ENCODE measurements at regions not wholly inside any gene's neighbourhood (a gene's known extent, or its start where the extent isn't known, plus 50 kb on each side); places are given as distances from the start of the nearest gene placed in this dataset.

GRCh38 chr6:100996409-100996808 lies 115.3 kb upstream of the ASCC3 start (continued):
- TF ChIP-seq, protein P1, sequence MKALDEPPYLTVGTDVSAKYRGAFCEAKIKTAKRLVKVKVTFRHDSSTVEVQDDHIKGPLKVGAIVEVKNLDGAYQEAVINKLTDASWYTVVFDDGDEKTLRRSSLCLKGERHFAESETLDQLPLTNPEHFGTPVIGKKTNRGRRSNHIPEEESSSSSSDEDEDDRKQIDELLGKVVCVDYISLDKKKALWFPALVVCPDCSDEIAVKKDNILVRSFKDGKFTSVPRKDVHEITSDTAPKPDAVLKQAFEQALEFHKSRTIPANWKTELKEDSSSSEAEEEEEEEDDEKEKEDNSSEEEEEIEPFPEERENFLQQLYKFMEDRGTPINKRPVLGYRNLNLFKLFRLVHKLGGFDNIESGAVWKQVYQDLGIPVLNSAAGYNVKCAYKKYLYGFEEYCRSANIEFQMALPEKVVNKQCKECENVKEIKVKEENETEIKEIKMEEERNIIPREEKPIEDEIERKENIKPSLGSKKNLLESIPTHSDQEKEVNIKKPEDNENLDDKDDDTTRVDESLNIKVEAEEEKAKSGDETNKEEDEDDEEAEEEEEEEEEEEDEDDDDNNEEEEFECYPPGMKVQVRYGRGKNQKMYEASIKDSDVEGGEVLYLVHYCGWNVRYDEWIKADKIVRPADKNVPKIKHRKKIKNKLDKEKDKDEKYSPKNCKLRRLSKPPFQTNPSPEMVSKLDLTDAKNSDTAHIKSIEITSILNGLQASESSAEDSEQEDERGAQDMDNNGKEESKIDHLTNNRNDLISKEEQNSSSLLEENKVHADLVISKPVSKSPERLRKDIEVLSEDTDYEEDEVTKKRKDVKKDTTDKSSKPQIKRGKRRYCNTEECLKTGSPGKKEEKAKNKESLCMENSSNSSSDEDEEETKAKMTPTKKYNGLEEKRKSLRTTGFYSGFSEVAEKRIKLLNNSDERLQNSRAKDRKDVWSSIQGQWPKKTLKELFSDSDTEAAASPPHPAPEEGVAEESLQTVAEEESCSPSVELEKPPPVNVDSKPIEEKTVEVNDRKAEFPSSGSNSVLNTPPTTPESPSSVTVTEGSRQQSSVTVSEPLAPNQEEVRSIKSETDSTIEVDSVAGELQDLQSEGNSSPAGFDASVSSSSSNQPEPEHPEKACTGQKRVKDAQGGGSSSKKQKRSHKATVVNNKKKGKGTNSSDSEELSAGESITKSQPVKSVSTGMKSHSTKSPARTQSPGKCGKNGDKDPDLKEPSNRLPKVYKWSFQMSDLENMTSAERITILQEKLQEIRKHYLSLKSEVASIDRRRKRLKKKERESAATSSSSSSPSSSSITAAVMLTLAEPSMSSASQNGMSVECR (CRISPR knock-in tag; IDR thresholded peaks at IDR 0.05; ENCODE audit: borderline replicate concordance): no peak
- TF ChIP-seq SMAD3 (CRISPR knock-in tag; IDR thresholded peaks at IDR 0.05; ENCODE audit: borderline replicate concordance) (no peak), E2F4 (CRISPR knock-in tag; IDR thresholded peaks at IDR 0.05; ENCODE audit: borderline replicate concordance, low read depth) (no peak), NFE2L1 (CRISPR knock-in tag; IDR thresholded peaks at IDR 0.05) (no peak)

DNA sequence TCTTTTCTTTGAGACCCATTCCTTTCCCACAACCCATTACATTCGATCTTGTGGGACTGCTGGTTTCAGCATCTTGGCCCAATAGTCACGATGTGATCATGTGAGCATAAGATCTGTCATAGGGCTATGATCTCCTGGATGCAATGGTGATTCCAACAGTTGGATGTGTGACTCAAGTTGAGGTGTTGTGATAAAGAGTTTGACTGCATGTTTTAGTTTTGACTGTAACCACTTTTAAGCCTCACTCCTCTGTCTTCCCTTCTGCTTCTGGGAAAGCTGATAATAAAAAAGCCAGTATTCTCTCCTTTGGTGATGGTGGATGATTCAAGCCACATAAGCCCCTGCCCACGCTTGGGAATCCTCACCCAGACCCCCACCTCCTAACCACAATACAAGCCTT lies 117.0 kb upstream of the ASCC3 start:
- ATAC-seq (no peak), DNase-seq (ENCODE audit: low spot score) (no peak)
- TF ChIP-seq, protein P2, sequence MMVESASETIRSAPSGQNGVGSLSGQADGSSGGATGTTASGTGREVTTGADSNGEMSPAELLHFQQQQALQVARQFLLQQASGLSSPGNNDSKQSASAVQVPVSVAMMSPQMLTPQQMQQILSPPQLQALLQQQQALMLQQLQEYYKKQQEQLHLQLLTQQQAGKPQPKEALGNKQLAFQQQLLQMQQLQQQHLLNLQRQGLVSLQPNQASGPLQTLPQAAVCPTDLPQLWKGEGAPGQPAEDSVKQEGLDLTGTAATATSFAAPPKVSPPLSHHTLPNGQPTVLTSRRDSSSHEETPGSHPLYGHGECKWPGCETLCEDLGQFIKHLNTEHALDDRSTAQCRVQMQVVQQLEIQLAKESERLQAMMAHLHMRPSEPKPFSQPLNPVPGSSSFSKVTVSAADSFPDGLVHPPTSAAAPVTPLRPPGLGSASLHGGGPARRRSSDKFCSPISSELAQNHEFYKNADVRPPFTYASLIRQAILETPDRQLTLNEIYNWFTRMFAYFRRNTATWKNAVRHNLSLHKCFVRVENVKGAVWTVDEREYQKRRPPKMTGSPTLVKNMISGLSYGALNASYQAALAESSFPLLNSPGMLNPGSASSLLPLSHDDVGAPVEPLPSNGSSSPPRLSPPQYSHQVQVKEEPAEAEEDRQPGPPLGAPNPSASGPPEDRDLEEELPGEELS (CRISPR knock-in tag; IDR thresholded peaks at IDR 0.05): no peak
- TF ChIP-seq NR3C1 (CRISPR knock-in tag; conservative IDR thresholded peaks at IDR 0.05; ENCODE audit: low read depth): no peak
- no peak for TF ChIP-seq ZNF232 (CRISPR knock-in tag; IDR thresholded peaks at IDR 0.05)
- TF ChIP-seq EMX1 (CRISPR knock-in tag; IDR thresholded peaks at IDR 0.05): no peak
- TF ChIP-seq NFYB (CRISPR knock-in tag; conservative IDR thresholded peaks at IDR 0.05; ENCODE audit: low read depth): no peak
- TF ChIP-seq NR2C2 (CRISPR knock-in tag; IDR thresholded peaks at IDR 0.05): no peak
- TF ChIP-seq CREM (CRISPR knock-in tag; IDR thresholded peaks at IDR 0.05): no peak
- no peak for TF ChIP-seq CREB1 (CRISPR knock-in tag; IDR thresholded peaks at IDR 0.05)
- no peak for TF ChIP-seq TP53 (CRISPR knock-in tag; IDR thresholded peaks at IDR 0.05)
- no peak for TF ChIP-seq SMAD4 (CRISPR knock-in tag; IDR thresholded peaks at IDR 0.05)
- no peak for TF ChIP-seq GABPB1 (CRISPR knock-in tag; IDR thresholded peaks at IDR 0.05)
- no peak for TF ChIP-seq ZNF317 (CRISPR knock-in tag; IDR thresholded peaks at IDR 0.05; ENCODE audit: borderline replicate concordance, low read depth)
- TF ChIP-seq NFE2L1 (CRISPR knock-in tag; IDR thresholded peaks at IDR 0.05): no peak
- TF ChIP-seq ATF3 (CRISPR knock-in tag; conservative IDR thresholded peaks at IDR 0.05): no peak
- TF ChIP-seq FOXP1 (CRISPR knock-in tag; IDR thresholded peaks at IDR 0.05; ENCODE audit: borderline replicate concordance): no peak
- TF ChIP-seq MYBL2 (CRISPR knock-in tag; IDR thresholded peaks at IDR 0.05): no peak
- TF ChIP-seq JAZF1 (CRISPR knock-in tag; IDR thresholded peaks at IDR 0.05): no peak
- TF ChIP-seq, protein P3, sequence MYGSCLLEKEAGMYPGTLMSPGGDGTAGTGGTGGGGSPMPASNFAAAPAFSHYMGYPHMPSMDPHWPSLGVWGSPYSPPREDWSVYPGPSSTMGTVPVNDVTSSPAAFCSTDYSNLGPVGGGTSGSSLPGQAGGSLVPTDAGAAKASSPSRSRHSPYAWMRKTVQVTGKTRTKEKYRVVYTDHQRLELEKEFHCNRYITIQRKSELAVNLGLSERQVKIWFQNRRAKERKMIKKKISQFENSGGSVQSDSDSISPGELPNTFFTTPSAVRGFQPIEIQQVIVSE (CRISPR knock-in tag; IDR thresholded peaks at IDR 0.05; ENCODE audit: borderline replicate concordance): no peak
- TF ChIP-seq SMAD3 (CRISPR knock-in tag; IDR thresholded peaks at IDR 0.05; ENCODE audit: borderline replicate concordance): no peak
- H3K27me3 Mint-ChIP-seq (ENCODE audit: low read depth): no peaks in the 10 kb centered on the region
- peak overlapping the region; percentile 87; the same call in 1 of the 2 replicates for H3K27ac Mint-ChIP-seq
- ChIA-PET POLR2A (no interaction called here), CTCF (no interaction called here)
- H3K4me1 Mint-ChIP-seq: peaks cover 23% of the 10 kb centered on the region
- peaks cover 4% of the 10 kb centered on the region for H3K36me3 Mint-ChIP-seq
- H3K4me3 Mint-ChIP-seq: no peak overlapping the region
- H3K9me3 Mint-ChIP-seq: peaks cover 7% of the 10 kb centered on the region

Data from WTC11 (cell line).